HG03558 (cell line): ENCODE measurements at regions not wholly inside any gene's neighbourhood (a gene's known extent, or its start where the extent isn't known, plus 50 kb on each side); places are given as distances from the start of the nearest gene placed in this dataset.
"Not testable (repeated sequence)": the region's sequence is repeated elsewhere in the genome, so short reads cannot be mapped to it uniquely, and the experiment has no call there.

ENCODE experiments used
- ATAC-seq: cut with Tn5 transposase; IDR thresholded peaks from one replicate; pipeline ENCODE4 v1.9.1; 2021; ENCODE audit warnings: moderate number of reproducible peaks; ENCODE audit not compliant: unreplicated experiment; ENCODE audit errors: extremely low read depth

DNA sequence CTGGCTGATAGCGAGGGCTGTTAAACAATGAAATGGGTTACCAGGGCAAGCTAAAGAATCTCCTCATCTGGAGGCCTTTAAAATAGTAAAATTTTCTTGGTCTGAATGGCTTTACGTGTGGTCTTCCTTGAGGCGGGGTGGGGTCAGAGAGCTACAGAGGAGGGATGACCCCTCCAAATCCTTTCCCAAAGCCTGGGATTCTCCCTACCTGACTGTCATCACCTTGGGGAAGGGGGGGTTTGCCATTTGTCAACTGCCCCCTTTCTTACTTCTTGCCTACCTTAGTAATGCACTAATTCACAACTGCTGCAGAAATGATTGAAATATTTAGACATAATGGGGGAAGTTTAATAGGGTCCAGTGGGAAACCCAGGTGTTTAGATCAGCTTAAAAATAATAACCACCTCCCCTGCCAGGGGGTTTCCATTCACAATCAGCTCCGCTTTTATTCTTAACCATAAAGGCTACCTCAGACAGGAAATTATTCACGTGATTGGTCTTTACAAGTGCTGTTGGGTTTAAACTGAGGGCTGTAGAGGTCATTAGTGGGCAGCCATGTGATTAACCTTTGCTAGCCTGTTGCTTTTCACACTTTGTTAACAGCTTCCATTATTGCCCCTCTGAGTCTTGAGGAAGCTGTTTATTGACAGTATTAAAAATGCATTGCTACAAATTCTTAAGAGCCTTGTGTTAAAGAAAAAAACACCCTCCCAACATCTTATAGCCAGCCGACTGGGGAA lies 276.5 kb upstream of the ATP11B start:
- no peak for ATAC-seq

DNA sequence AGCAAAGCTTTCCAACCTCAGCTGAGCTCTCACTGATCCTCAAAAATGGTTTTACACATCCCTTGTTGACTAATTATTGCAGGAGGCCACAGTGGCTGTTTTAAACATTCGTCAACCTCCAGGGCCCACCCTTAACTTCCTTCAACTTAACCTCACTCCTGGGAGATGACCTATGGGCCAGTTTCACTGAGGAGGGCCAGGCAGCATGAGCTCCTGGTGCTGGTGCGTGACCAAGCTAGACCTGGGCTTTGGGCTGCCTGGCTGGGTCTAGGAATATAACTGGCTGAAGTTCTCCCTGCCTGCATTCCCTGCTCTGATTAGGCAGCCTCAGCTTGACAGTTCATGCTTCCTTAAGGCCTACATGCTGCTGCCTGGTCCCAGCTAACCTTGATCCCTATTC lies 273.7 kb upstream of the ATP11B start:
- ATAC-seq: no peak

DNA sequence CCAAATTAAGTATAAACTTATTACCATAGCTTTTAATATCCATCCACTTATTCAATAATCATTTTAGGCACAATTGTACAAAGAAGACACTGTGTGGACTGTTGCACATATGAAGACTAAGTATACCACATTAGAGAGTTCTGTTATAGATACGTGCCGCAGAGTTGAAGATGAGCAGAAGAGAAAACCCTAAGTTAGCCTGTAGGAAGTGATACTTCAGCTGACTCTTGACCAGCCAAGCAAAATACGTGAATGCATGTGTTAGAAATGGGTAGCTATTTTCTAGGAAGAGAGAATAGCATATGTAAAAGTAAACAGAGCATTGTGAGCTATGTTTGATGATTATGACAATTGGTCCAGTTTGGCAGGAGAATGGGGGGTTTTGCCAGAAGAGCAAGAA lies 272.0 kb upstream of the ATP11B start:
- ATAC-seq: no peak

DNA sequence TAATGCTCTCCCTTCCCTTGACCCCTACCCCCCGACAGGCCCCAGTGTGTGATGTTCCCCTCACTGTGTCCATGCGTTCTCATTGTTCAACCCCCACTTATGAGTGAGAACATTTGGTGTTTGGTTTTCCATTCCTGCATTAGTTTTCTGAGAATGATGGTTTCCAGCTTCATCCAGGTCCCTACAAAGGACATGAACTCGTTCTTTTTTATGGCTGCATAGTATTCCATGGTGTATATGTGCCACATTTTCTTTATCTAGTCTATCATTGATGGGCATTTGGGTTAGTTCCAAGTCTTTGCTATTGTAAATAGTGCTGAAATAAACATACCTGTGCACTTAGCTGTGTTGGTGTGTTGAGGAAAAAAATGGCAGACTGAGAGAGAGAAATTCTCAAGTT lies 269.9 kb upstream of the ATP11B start:
- ATAC-seq: not testable (repeated sequence)

DNA sequence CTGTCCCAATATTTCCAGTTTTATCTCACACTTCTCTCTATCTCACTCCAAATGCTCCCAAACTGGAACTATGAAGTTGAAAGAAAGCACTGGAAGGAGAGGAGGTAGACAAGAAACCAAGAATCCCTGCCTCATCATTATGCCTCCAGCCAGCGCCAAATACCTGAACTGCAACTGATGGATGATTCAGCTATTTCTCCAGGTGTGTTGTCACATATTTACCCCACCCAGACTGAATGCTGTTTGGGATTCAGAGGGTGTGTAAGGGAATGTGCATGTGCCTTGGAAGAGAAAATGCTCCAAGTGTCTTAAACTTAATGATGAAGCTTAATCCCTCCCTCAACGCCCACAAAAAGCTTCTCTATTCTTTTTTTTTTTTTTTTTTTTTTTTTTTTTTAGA lies 269.5 kb upstream of the ATP11B start:
- no peak for ATAC-seq

DNA sequence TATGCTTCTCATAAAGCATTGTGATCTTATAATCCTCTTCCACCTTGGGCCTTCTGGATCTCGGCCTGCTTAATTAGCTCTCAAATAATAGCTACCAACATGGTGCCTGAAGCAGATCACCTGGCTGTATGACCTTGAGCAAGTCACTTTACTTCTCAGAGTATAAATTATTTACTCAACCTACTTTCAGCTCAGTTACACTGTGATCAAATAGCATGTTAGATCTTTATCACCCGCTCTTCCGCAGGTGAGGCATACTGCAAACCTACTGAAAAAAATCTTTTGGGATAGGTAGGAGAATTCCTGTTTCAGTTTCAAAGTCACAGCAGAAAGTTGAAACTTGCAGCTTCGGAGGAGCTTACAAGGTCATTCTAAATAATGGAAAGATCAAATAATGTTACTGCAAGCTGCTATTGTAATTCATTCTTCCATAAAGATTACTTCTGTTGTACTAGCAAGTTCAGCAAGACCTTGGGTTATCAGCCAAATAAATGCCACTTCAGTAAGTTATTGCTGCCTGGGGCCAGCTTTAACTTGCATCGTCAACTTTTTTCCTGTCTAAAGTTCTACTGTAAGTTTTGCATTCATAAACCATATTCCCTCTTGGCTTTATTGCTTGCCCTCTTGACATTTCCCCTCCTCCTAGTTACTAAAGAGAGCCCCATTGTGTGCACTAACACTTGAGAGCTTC lies 268.4 kb upstream of the ATP11B start:
- ATAC-seq: no peak

DNA sequence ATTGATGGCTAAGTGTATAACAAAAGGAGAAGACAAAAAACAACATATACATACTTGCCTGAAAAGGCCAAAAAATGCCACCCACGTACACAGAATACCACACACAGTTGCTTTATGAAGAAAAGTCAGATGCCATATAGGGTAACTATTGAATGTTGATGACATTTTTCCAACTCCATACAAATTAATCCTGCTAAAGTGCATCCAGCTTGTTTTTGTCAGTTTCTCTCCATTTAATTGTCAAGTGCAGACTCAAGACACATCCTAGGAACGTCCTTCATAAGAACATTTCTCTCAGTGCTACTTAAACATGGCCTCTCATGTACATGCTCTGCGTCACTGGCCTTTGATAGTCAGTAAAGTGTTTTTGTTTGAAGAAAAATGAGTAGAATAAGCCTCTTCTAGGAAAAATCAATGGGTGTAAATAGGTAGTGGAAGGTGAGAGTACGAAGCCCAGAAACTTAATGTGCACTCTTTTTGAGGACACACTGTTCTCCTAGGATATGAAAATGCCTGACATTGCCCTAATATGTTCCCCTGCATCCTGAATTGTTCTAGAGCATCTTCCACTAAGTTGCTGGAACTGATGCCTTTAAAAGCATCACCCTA lies 267.4 kb upstream of the ATP11B start:
- ATAC-seq: no peak

DNA sequence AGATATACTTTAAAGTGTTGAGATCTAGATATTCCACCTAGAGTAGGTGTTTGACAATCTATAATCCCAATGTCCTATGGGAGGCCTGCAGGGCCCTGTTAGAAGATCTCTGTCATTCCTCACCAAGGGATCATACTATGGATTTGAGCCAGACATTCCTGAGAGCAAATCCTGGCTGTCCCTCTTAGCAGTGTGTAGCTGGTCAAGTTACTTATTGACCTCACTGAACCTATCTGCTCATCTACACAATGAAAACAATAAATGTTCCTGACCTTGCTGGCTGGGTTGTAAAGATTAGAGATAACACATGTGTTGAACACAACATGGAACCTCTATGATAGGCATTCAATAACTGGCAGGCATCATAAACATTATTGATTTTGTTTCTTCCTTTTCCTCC lies 265.6 kb upstream of the ATP11B start:
- ATAC-seq: no peak

DNA sequence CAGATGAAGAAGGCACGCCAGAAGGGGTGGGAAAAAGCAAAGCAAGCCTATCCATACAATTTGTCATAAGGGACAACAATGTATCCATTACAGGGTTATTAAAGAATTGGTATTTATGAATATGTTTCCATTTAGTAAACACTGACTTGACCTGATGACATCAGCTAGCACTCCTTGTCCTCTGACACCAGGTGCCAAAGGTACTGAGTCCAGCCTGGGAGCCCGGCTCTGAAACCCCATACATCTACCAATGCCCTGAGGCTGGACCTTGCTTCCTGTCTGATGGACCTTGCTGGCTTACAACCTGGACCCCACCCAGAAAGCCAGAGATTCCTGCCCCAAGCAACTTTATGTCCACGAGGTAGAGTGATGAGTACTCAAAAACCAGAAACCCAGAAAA lies 263.0 kb upstream of the ATP11B start:
- ATAC-seq: no peak

DNA sequence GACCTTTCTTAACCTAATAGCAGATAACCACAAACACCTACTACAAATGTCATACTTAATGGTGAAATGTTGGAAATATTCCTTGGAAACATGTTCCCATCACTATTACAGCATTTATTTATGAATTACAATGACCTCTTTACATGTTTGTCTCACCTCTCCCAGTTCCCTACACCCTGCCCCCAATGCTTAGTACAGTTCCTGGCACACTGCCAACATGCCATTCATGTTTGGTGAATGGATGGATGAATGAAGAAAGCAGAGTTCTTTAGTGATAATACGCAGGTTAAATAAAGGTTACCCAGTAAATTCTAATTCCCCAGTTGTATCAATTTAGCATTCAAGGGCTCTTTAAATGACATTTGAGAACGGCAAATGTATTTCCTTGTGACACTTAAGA lies 259.9 kb upstream of the ATP11B start:
- no peak for ATAC-seq

DNA sequence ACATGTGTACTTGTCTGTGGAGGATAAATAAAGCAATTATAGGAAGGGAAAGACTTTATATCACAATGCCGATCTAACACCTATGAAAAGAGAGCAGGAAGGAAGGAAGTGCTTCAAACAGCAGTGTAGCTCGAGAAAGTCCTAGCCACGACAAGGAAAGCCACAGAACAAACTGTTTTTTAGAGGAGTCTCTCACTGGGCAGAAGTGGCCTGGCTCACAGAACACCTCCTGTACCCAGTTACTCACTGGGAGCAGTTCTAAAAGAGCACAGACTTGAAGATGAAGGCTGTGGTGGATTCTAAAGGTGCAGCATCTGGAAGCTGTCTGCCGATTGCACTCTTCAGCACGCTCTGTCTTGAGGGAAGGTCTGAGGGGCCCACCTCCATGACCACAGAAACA lies 248.8 kb upstream of the ATP11B start:
- ATAC-seq: no peak

DNA sequence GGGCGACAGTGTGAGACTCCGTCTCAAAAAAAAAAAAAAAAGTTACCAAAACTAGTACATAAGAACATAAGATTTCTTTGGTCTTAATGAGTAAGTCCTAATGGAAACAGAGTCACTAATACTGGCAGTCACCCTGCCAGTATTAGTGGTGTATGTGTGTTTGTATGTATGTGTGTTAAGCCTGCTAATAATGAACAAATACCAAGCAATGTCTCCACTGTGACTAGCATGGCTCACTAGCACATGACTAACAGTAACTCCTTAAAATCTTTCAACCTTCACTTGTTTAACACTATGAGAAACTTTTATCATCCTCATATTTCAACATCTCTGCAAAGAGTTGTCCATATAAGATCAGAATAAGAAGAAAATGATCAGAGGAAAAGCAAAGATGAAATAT lies 231.0 kb upstream of the ATP11B start:
- ATAC-seq: no peak

DNA sequence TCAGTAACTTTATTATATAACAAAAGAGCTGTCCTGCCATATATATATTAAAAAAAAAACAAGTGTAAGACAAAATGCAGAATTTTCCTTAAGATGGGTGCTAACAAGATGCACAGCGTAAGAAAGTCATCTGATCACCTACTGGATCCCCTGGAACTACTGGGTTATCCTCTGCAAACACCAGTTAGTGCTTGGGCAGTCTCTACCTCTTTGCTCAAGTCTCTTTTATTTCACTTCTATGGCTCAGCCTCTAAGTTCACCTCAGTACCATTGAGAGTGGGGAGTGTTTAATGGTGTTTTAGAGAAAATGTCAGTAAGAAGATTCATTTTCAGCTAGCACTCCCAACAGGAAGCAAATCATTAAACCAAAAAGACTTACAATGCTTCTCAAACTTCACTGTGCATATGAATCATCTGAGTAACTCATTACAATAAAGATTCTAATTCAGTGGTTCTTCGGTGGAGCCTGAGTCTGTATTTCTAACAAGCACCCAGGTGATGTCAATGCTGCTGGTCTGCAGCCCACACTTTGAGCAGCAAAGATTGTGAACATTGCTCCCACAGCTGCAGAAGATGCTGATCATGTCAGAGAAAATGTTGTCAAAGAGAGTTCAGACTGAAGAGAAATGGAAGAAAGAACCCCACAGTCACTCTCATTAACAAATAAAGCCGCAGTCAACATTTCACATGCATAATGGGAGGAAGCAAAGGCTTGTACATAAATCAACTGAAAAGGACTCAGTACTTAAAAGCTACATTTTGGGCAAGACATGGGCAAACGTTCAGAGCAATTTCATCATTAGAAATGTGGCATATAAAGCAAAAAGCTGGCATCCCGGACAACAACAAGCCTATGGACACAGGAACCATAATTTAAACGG lies 227.1 kb upstream of the ATP11B start:
- ATAC-seq: no peak

DNA sequence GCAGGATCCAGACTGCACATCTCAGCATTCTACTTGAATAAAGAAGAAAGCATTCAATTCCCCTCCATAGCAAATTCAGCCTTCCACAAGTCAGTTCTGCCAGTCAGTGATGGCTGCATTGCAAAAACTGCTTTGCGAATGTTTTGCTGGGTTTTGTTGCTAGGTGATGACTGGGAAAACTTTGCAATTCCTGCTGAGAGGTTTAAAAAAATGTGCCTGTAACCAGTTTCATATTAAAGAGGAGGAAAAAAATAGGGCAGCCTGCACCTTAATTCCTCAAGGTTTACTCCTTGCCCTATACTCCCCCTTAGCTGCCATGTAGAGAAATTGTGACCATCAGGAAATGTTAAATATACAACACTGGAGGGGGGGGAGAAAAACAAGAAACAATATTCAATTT lies 225.6 kb upstream of the ATP11B start:
- ATAC-seq: no peak

DNA sequence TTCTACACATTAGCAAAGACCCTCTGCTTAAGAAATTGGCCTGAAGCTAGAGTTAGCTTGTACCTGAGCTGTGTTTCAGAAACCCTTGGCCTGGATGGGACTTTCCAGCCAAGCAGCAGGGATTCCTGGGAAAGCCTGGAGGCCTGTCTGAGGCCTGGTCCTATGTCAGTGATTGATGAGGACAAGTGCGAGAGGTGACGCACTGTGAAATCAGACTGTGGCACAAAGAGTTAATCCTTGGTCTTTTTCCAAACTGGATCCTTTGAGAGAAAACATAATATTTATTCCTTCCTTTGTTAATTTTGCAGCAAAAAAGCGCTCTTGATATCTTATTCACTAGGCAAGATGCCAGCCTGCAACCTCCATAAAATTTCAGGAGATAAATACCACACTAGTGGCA lies 225.0 kb upstream of the ATP11B start:
- no peak for ATAC-seq

DNA sequence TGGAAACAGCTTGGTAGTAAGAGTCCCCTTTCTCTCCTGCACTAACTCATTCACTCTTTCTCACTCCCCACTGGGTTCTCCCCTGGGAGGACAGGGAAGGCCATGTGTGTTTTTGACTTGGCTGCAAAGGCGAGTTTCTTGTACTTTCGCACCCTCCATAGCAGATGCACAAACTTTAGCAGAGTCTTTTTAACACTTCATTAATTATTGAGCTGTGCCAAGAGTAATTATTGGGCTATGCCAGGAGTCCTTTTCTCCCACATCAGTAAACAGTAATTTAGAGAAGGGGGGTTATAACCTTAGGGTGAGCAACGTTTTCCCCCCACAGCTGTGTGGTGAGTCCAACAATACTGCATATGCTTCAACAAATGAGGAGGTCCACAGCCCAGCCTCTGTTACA lies 224.4 kb upstream of the ATP11B start:
- no peak for ATAC-seq

DNA sequence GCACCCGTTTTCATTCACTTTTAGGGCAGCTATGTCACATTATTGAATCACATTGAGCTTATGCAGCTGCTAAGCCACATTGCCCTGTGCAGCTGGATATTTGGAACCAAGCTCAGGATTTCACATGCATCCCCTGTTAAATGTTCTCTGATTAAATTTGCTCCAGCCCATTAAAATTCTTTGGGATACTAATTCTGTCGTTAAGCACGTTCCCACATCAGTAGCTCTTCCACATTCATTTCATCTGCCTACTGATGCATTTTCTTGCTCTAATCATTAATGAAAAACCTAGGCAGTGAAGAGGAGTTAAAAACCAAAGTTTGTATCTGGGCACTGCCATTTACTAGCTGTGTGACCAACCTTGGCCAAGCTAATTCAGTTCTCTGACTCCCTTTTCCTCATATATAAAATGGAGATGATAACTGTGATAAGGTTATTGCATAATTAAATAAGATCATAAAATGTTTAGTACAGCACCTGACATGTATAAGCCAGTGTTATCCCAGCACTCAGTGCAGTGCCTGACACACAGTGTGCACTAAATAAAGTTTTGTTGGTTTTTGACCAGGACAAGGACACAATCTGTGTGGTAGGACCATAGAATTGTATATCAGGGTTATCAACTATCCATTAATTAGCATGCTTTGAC lies 222.2 kb upstream of the ATP11B start:
- ATAC-seq: no peak

DNA sequence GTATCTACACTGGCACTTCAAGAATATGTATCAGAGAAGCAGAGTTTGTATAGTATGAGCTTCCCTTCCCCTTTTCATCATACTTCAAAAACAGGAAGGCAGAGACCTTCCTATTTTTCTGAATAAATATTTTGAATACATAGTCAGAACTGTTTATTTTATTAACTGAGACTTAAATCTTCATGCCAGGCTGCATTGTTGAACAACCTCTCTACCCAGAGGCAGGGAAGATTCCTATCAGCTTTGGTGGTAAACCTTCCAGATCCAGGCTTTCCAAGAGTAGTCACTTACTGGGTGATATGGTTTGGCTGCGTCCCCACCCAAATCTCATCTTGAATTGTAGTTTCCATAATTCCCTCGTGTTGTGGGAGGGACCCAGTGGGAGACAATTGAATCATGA lies 217.4 kb upstream of the ATP11B start:
- no peak for ATAC-seq

DNA sequence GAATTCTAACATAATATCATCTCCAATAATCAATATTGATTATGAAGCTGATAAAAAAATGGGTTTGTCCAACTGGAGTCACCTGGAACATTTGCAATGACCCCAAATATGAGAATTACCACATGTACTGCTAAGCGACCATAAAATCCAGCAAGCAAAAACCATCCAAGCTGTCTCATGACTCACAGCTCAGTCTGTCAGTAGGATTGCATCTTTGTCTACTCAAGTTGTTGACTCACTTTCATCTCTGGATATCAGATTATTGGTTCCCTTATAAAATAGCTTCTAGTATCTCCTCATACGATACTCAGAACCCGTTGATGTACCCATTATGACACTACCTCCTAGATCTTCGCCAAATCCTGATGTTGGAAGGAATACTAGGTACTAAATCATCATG lies 209.8 kb upstream of the ATP11B start:
- no peak for ATAC-seq

DNA sequence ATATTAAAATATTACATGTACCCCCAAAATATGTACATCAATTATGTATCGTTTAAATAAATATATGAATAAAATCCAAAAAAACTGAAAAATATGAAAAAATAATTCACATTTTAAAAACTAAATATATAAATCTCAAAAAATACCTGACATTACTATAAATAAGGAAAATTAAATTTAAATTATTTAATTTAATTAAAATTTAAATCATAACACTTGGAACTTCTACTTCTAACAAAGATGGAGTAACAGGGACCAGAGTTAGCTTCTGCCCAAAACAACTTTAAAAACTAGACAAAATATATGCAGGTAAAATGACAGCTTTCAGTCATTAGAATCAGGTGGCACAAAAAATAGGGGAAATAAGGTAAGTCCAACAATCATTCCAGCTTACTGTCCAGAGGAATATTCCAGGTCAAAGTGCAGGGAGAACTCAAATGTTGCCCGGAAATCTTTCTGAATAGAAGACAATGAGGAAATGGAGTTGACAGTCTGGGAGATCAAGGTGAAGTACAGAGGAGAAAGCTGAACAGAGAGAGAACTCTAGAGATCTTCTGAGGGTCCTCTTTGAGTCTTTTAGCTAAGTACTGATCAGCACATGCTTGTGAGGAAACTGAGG lies 207.7 kb upstream of the ATP11B start:
- ATAC-seq: no peak
